COR-L47 (cell line): ENCODE measurements at regions not wholly inside any gene's neighbourhood (a gene's known extent, or its start where the extent isn't known, plus 50 kb on each side); places are given as distances from the start of the nearest gene placed in this dataset.

Experiments
- DNase-seq: peaks from one replicate; lab custom pipeline; 2025; lab: John Stamatoyannopoulos, UW

DNA sequence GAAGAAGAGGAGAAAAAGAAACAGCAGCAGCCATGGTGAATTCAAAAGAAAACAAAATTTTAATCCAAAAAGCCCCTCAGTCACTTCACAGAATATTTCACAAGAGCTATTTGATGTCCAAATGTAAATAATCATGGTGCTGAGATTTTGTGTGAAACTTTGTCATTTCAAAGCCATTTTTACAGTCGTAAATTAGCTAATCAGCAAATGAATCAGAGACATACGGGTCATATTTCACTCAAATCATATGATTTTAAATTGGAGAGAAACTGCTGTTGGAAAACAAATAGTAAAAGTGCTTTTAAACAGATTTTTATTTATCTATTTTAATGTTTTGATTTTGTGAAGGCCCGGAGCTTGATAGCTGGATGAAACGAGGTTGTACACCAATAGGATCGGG is 101.4 kb upstream of the SMIM23 start:
- DNase-seq: no peak

DNA sequence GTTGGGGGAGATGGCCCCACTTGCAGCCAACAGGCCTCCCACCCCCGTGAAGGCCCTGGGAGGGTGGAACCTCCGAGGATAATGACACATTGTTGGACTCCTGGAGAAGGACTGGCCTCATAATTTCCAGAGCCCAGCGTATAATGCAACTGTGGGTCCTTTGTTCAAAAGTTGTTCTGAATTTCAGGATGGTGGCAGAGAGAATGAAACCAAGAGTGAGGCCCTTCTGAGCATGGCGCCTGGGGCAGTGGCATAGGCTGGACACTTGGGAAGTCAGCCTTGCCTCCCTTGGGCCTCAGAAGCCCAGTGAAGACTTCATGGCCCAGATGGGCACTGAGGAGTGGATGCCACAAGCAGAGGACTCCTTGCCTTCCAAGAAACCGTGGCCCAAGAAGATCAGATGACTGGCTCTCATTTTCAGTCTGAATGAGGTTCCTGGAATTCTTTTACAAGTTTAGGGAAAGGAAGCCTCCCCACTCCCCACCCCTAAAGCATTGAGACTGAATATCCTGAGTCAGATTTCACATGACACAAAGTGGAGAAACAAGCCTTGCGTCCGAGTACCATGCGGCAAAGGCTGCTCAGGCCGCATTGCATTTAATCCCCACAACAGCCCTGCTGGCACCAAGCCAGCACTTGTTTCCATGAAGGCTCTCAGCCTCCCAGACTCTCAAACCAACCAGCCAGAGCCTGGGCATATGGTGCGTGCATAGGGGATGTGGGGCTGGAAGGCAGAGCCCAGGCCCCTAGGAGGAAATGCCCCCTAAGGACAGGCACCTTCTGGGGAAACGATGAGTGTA is 96.7 kb upstream of the SMIM23 start:
- no peak for DNase-seq

- DNase-seq: no peak
Observed at GRCh38 chr5:171689853-171690417, 95.7 kb upstream of the SMIM23 start.

DNA sequence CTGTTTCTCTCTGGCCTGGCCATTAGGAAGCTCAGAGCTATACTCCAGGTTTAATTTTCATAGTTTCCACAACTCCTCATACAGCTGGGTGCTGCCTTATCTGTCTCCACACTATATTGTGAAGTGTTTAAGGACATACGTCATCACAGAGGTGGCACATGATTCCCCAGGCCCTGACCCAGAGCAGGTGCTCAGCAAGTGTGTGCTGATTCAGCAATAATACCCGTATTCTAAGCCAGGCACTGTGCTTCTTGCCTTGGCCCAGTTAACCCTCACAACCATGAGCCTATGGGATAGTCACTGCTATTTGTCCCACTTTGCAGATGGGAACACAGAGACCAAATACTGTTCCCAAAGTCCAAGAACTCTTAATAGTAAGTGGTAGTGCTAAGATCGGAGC is 93.5 kb upstream of the SMIM23 start:
- DNase-seq: no peak

- DNase-seq: no peak
Observed at GRCh38 chr5:171692936-171693335, 92.7 kb upstream of the SMIM23 start.

GRCh38 chr5:171693412-171693811 is 92.2 kb upstream of the SMIM23 start:
- no peak for DNase-seq

- DNase-seq: no peak
Observed at GRCh38 chr5:171695804-171696203, 89.8 kb upstream of the SMIM23 start.

DNA sequence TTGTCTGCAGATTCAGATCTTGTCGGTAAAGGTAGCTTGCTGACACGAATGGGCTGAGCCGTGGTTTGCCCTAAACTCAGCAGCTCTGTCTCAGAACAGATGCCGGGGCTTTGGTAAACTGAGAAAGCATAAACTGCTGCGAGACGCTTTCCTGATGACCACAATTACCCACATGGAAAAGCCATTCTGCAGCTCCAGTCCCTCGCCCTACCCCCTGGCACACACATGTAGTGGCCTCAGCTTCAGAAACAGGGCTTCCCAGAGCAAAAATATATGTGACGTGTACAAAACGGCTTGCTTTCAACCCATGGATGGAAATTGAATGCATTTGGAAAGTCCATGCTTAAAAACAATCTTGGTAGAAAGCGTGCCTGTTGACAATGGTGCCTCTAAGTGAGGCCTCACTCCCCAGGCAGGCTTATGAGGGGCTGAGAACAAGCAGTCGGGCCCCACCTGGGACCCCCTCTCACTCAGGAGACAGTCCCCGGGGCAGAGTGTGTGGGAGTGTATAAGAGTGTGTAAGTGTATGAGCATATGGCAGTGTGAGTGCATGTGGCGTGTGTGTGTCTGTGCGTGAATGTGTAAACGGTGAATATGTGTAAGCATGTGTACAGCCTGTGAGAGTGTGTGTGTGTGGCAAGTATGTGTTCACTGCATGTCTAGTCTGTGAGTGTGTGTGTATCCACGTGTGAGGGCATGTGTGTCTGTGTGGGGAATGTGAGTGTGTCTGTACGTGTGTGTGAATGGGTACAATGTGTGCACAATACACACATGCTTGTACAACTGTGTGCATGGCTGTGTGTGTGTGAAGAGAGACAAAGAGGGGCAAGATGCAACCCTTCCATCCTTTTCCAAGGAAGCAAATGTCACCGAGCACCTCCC is 88.2 kb upstream of the SMIM23 start:
- no peak for DNase-seq

GRCh38 chr5:171700318-171700912 is 85.2 kb upstream of the SMIM23 start:
- no peak for DNase-seq

GRCh38 chr5:171701100-171701541 is 84.5 kb upstream of the SMIM23 start:
- DNase-seq: no peak

GRCh38 chr5:171702135-171702770 is 83.4 kb upstream of the SMIM23 start:
- no peak for DNase-seq

GRCh38 chr5:171703146-171703545 is 82.5 kb upstream of the SMIM23 start:
- DNase-seq: no peak

DNA sequence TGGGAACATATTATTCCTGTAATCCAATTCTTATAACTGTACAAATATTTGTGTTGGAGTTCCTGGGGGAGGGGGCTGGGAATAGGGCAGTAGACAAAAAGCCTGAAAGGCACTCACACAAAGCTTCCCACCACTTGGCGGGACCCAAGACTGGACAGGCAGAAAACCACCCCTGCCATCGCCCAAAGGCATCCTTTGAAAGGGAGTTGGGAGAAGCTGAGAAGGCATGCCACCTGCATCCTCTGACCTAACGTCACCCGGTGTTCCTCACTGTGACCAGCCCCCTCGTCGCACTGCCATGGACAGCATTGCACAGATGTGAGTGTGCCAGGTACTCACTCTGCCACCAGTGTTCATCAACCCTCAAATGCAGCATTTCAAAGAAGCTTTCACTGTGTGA is 80.6 kb upstream of the SMIM23 start:
- no peak for DNase-seq

DNA sequence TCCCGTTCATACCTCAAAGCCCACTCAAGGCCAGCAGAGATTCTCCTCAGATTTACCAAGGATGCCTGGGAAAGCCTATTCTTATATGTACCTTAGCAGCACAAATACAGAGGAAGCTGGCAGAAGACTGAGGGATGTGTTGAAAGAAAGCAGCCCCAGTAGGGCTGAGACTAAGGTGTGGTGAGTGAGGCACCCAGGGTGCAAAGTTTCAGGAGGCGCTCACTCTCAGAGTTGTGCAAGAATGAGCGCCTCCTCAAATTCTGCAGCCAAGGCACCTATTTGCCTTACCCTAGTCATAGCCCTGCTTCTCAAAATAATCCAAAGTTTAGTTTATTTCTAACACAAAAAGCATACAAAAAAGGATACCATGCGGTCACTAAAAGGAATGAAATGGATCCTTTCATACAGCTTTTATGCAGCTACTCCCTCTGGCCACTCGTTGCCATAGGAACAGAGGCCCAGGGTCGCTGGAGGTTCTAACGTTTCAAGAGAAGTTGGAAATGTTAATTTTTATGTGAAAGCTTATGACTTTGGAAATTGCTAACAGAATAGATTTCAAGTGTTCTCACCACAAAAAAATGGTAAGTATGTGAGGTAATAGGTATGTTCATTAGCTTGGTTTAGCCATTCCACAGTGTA is 79.7 kb upstream of the SMIM23 start:
- no peak for DNase-seq

- DNase-seq: no peak
Observed at GRCh38 chr5:171706736-171707441, 78.7 kb upstream of the SMIM23 start.

GRCh38 chr5:171707442-171707792 is 78.2 kb upstream of the SMIM23 start:
- no peak for DNase-seq

DNA sequence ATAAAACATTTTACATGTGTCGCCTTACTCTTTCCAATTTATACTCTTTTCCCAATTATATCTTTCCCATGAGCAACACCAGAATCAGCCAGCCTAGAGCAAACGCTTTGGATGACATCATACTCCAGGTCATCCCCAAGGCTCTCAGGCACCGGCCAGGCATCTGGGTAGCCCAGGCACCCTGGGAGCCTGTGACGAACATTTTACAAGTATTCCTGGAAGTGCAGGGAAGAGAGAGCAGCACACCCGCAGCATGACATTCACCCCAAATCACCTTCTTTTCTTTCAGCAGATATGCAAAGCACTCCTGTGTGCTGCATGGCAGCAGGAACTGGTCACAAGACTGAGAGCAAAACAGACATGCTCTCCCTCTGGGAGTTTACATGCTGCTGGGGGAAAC is 75.7 kb upstream of the SMIM23 start:
- DNase-seq: no peak

GRCh38 chr5:171710451-171711024 is 75.1 kb upstream of the SMIM23 start:
- DNase-seq: no peak

DNA sequence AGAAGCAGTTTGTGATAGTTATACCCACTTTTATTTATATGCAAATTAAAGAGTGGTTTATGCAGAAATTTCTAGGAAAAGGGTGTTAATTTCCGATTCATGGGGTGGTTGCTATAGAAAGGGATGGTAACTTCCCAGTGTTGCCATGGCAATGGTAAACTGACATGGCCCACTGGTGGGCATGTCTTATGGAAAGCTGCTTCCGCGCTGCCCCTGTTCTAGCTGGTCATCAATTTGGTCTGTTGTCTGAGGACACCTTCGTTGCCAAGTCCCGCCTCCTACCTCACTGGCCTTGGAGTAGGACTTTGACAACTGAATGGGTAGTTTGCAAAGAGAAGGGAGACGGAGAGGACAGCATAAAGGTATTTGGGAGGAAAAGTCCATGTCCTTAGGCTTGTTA is 74.0 kb upstream of the SMIM23 start:
- no peak for DNase-seq

- DNase-seq: no peak
Observed at GRCh38 chr5:171712616-171713015, 73.0 kb upstream of the SMIM23 start.

DNA sequence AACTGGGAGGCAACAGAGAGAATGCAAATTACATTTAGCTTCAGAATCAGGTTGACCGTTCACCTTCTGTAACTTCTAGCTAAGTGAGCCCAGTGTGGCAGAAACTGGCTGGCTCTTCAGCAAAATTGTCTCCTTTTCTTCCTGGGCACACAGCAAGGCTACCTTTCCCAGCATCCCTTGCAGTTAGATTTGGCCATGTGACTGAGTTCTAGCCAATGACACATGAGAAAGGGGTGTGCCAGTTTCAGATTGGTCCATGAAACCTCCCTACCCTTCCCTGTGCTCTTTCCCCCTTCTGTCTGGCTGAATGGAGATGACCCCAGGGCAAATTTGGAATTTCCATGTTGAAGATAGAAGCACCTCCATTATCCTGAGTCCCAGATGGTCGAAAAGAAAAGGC is 72.5 kb upstream of the SMIM23 start:
- DNase-seq: no peak
